H1 (cell line): ENCODE measurements at regions not wholly inside any gene's neighbourhood (a gene's known extent, or its start where the extent isn't known, plus 50 kb on each side); places are given as distances from the start of the nearest gene placed in this dataset.

Source experiments
- CTCF ChIA-PET: fragments of 300-600 bp; sonication (Branson Sonifier 250); formaldehyde crosslinking; loops from one replicate; lab custom pipeline; 2021; ENCODE audit not compliant: partially characterized antibody; lab: Charles Lee
- POLR2A ChIA-PET: fragments of 300-600 bp; sonication (Branson Sonifier 250); formaldehyde crosslinking; loops from one replicate; lab custom pipeline; 2021; ENCODE audit warnings: inconsistent platforms; ENCODE audit not compliant: partially characterized antibody; lab: Charles Lee
- DNase-seq, 2 experiments: peaks; one replicate each; pipeline versions ENCODE4 v3.0.0 to v3.0.0-alpha.2; 2010 to 2022; ENCODE audit warnings: low spot score in 2 of 2, low read depth in 1 of 2, mixed read lengths in 1 of 2
- FAIRE-seq: peaks from 2 replicates; lab custom pipeline; 2011; peaks lifted over from hg19 to GRCh38; lab: Jason Lieb, UNC
- H2AFZ ChIP-seq: 2 replicates; pipeline ENCODE4 v1.8.1; 2012; ENCODE audit warnings: low read length, inconsistent platforms
- H2AK5ac ChIP-seq: 2 replicates; pipeline ENCODE4 v1.6.1; 2013; ENCODE audit warnings: low read depth, low read length
- H2BK120ac ChIP-seq: replicated peaks from 2 replicates; pipeline ENCODE3; 2013; ENCODE audit warnings: low read depth, low read length, inconsistent platforms
- H2BK12ac ChIP-seq: 2 replicates; pipeline ENCODE4 v1.6.1; 2013; ENCODE audit warnings: low read depth, low read length
- H2BK15ac ChIP-seq: 2 replicates; pipeline ENCODE4 v1.6.1; 2013; ENCODE audit warnings: low read length
- H2BK20ac ChIP-seq: 2 replicates; pipeline ENCODE4 v1.6.1; 2013; ENCODE audit warnings: low read length
- H2BK5ac ChIP-seq: 2 replicates; pipeline ENCODE4 v1.6.1; 2013; ENCODE audit warnings: low read depth, low read length
- H3K14ac ChIP-seq: 2 replicates; pipeline ENCODE4 v1.6.1; 2013; ENCODE audit warnings: inconsistent platforms; ENCODE audit not compliant: insufficient read length
- H3K18ac ChIP-seq: 2 replicates; pipeline ENCODE4 v1.6.1; 2013; ENCODE audit warnings: low read length; ENCODE audit errors: extremely low read depth
- H3K23ac ChIP-seq: 2 replicates; pipeline ENCODE4 v1.6.1; 2013; ENCODE audit warnings: inconsistent platforms; ENCODE audit not compliant: insufficient read length
- H3K23me2 ChIP-seq: 2 replicates; pipeline ENCODE4 v1.6.1; 2013; ENCODE audit warnings: low read depth, low read length
- H3K27ac ChIP-seq: 2 replicates; pipeline ENCODE4 v1.6.1; 2011; ENCODE audit warnings: low read depth, low read length, inconsistent platforms
- H3K27me3 ChIP-seq, 4 experiments: replicated peaks in 1 of 4; 1 replicate in 1 of 4; 2 replicates in 3 of 4; pipeline versions ENCODE4 v1.6.1 to v1.8.1; 2011 to 2013; ENCODE audit warnings: low read length in 3 of 4, mild to moderate bottlenecking in 3 of 4, inconsistent platforms in 2 of 4, mixed read lengths in 2 of 4, moderate library complexity in 1 of 4; ENCODE audit not compliant: control insufficient read depth in 3 of 4, insufficient read depth in 3 of 4; ENCODE audit errors: extremely low read depth in 1 of 4
- H3K36me3 ChIP-seq, 4 experiments: 2 replicates each; pipeline versions ENCODE4 v1.6.1 to v1.8.1; 2011 to 2013; ENCODE audit warnings: mild to moderate bottlenecking in 4 of 4, low read length in 3 of 4, moderate library complexity in 2 of 4, control low read depth in 1 of 4, inconsistent platforms in 1 of 4; ENCODE audit not compliant: insufficient read depth in 4 of 4, control insufficient read depth in 2 of 4
- H3K4ac ChIP-seq: replicated peaks from 2 replicates; pipeline ENCODE3; 2013; ENCODE audit warnings: low read length, low read depth, mixed read lengths, inconsistent platforms; ENCODE audit not compliant: insufficient read length
- H3K4me1 ChIP-seq, 4 experiments: replicated peaks in 1 of 4; 1 replicate in 1 of 4; 2 replicates in 3 of 4; pipeline versions ENCODE4 v1.6.1 to v1.8.1; 2011 to 2013; ENCODE audit warnings: low read length in 3 of 4, inconsistent platforms in 2 of 4, mixed read lengths in 1 of 4; ENCODE audit not compliant: insufficient read depth in 4 of 4, control insufficient read depth in 3 of 4
- H3K4me2 ChIP-seq, 2 experiments: 2 replicates each; pipeline versions ENCODE4 v1.6.1 to v1.8.1; 2011 to 2013; ENCODE audit warnings: low read depth in 2 of 2, low read length in 2 of 2, control low read depth in 1 of 2, inconsistent platforms in 1 of 2, mild to moderate bottlenecking in 1 of 2; ENCODE audit not compliant: insufficient read depth in 1 of 2
- H3K4me3 ChIP-seq, 4 experiments: fragments of 200-600, 300-600 bp in 1 of 4; sonication (generic), shearing (Covaris generic), sonication (Bioruptor Twin) in 1 of 4; 2 replicates each; pipeline versions ENCODE4 v1.5.1 to v1.8.1; 2011 to 2016; ENCODE audit warnings: low read length in 4 of 4, low read depth in 3 of 4, control low read depth in 2 of 4, inconsistent platforms in 2 of 4, mild to moderate bottlenecking in 2 of 4, mixed read lengths in 1 of 4, moderate library complexity in 1 of 4; ENCODE audit not compliant: insufficient read depth in 2 of 4; ENCODE audit errors: extremely low read depth in 1 of 4
- H3K56ac ChIP-seq: replicated peaks from 2 replicates; pipeline ENCODE3; 2013; ENCODE audit warnings: low read depth, mild to moderate bottlenecking, mixed read lengths, low read length, inconsistent platforms; ENCODE audit not compliant: insufficient read length
- H3K79me1 ChIP-seq: 2 replicates; pipeline ENCODE4 v1.6.1; 2013; ENCODE audit warnings: low read depth, low read length, control low read depth
- H3K79me2 ChIP-seq, 2 experiments: 2 replicates each; pipeline versions ENCODE4 v1.6.1 to v1.8.1; 2012 to 2013; ENCODE audit warnings: low read length in 2 of 2, mild to moderate bottlenecking in 2 of 2, inconsistent platforms in 1 of 2; ENCODE audit not compliant: insufficient read depth in 2 of 2, control insufficient read depth in 1 of 2
- H3K9ac ChIP-seq, 4 experiments: replicated peaks in 1 of 4; 1 replicate in 1 of 4; 2 replicates in 3 of 4; pipeline versions ENCODE4 v1.6.1 to v1.8.1; 2011 to 2013; ENCODE audit warnings: low read depth in 3 of 4, low read length in 3 of 4, control low read depth in 2 of 4, mild to moderate bottlenecking in 2 of 4, moderate library complexity in 2 of 4, inconsistent platforms in 1 of 4; ENCODE audit errors: extremely low read depth in 1 of 4
- H3K9me3 ChIP-seq, 2 experiments: 2 replicates each; pipeline versions ENCODE4 v1.6.1 to v1.8.1; 2012 to 2013; ENCODE audit warnings: mild to moderate bottlenecking in 2 of 2, moderate library complexity in 2 of 2, control low read depth in 1 of 2, inconsistent platforms in 1 of 2, low read depth in 1 of 2, low read length in 1 of 2, mixed read lengths in 1 of 2; ENCODE audit not compliant: insufficient read depth in 2 of 2
- H4K20me1 ChIP-seq, 2 experiments: replicated peaks in 1 of 2; 2 replicates each; pipeline versions ENCODE3 to v1.8.1; 2011 to 2013; ENCODE audit warnings: inconsistent platforms in 2 of 2, low read length in 2 of 2, mild to moderate bottlenecking in 1 of 2; ENCODE audit not compliant: insufficient read depth in 2 of 2, control insufficient read depth in 1 of 2
- H4K5ac ChIP-seq: 2 replicates; pipeline ENCODE4 v1.6.1; 2013; ENCODE audit warnings: low read length, low read depth, mixed read lengths, inconsistent platforms; ENCODE audit not compliant: insufficient read length
- H4K8ac ChIP-seq: 2 replicates; pipeline ENCODE4 v1.8.0; 2013; ENCODE audit warnings: mild to moderate bottlenecking, moderate library complexity, low read length, inconsistent platforms; ENCODE audit not compliant: insufficient read depth; ENCODE audit errors: extremely low read depth
- H4K91ac ChIP-seq: replicated peaks from 2 replicates; pipeline ENCODE3; 2013; ENCODE audit warnings: low read length, mixed read lengths, inconsistent platforms; ENCODE audit not compliant: insufficient read length
- CHD1 ChIP-seq: IDR thresholded peaks from 2 replicates; pipeline ENCODE4 v1.6.1; 2012; ENCODE audit warnings: low read depth, low read length, improper control_type of control experiment
- EP300 ChIP-seq, 2 experiments: IDR thresholded peaks; 1 replicate in 1 of 2; 2 replicates in 1 of 2; pipeline ENCODE4 v1.6.1; 2011 to 2012; ENCODE audit warnings: low read depth in 2 of 2, low read length in 2 of 2, mild to moderate bottlenecking in 2 of 2, borderline replicate concordance in 1 of 2, inconsistent platforms in 1 of 2, moderate library complexity in 1 of 2
- HDAC2 ChIP-seq, 2 experiments: fragments of 300-600 bp in 1 of 2; sonication (generic) in 1 of 2; IDR thresholded peaks; 2 replicates each; pipeline ENCODE4 v1.6.1; 2011 to 2012; ENCODE audit warnings: low read depth in 2 of 2, low read length in 2 of 2, mild to moderate bottlenecking in 2 of 2, moderate library complexity in 2 of 2, borderline replicate concordance in 1 of 2, inconsistent platforms in 1 of 2
- MAX ChIP-seq: IDR thresholded peaks from 2 replicates; pipeline ENCODE4 v1.6.1; 2012; ENCODE audit warnings: inconsistent platforms
- RNF2 ChIP-seq: fragments of 200-900, 300-1000 bp; sonication (generic); IDR thresholded peaks from 2 replicates; pipeline ENCODE4 v1.7.1; 2016; ENCODE audit warnings: borderline replicate concordance, low read depth, mild to moderate bottlenecking, antibody characterized with exemption, low read length; ENCODE audit not compliant: poor library complexity, severe bottlenecking; ENCODE audit errors: missing control alignments
- SP2 ChIP-seq: IDR thresholded peaks from 2 replicates; pipeline ENCODE4 v1.6.1; 2012; ENCODE audit warnings: mild to moderate bottlenecking, low read length, inconsistent platforms
- TAF1 ChIP-seq: IDR thresholded peaks from 2 replicates; pipeline ENCODE4 v1.6.1; 2011; ENCODE audit warnings: mild to moderate bottlenecking, low read depth, low read length
- WGBS, 2 experiments: shearing (Covaris generic) in 1 of 2; methylation state at CpG; one replicate each; pipeline versions ENCODE4 v1.1.6 to v1.1.7; 2013 to 2015; ENCODE audit warnings: low lambda C conversion rate in 2 of 2, mixed read lengths in 2 of 2, inconsistent platforms in 1 of 2, low coverage in 1 of 2, missing lambda C conversion rate in 1 of 2; ENCODE audit not compliant: insufficient replicate concordance in 2 of 2, insufficient coverage in 1 of 2, insufficient read length in 1 of 2; ENCODE audit errors: extremely low coverage in 1 of 2, missing lambda C conversion rate in 1 of 2; 5-methylcytosine and 5-hydroxymethylcytosine counted together
- TF ChIP-seq, protein P1 (sequence below): IDR thresholded peaks from 2 replicates; pipeline ENCODE4 v1.6.1; 2011; ENCODE audit warnings: low read length, improper control_type of control experiment

GRCh38 chr3:99352811-99353210 is 285.6 kb upstream of the COL8A1 start:
- Histone ChIP-seq H3K23me2 (no peaks in the 10 kb centered on the region), H3K14ac (no peak overlapping the region), H3K79me2 (no peaks in the 10 kb centered on the region), H2BK120ac (no peak overlapping the region), H3K9ac (no peak overlapping the region), H2BK5ac (no peak overlapping the region), H2BK20ac (no peak overlapping the region), H3K4me1 (no peaks in the 10 kb centered on the region), H3K23ac (no peak overlapping the region), H2AFZ (no peak overlapping the region), H4K20me1 (no peaks in the 10 kb centered on the region), H3K4me2 (no peak overlapping the region), H3K18ac (no peak overlapping the region), H3K4ac (no peak overlapping the region), H4K5ac (no peak overlapping the region), H2AK5ac (no peak overlapping the region), H4K8ac (no peak overlapping the region), H2BK15ac (no peak overlapping the region), H2BK12ac (no peak overlapping the region), H3K4me3 (no peak overlapping the region), H3K27ac (no peak overlapping the region), H4K91ac (no peak overlapping the region), H3K9me3 (no peaks in the 10 kb centered on the region), H3K36me3 (no peaks in the 10 kb centered on the region), H3K27me3 (no peaks in the 10 kb centered on the region), H3K56ac (no peak overlapping the region), H3K79me1 (no peaks in the 10 kb centered on the region)
- no peak for FAIRE-seq
- POLR2A ChIA-PET: no interaction called here
- DNase-seq: no peak
- WGBS, 2 experiments: 82% methylated on average over 3 of the region's 3 CpGs; no CpG with 5 or more reads in 1 of the 2 experiments
- CTCF ChIA-PET: interaction anchor here (1.7 kb wide), 1 partner anchor 12 kb away, joined by 5 read pairs; no protein-coding TSS in a partner anchor
- TF ChIP-seq, protein P1, sequence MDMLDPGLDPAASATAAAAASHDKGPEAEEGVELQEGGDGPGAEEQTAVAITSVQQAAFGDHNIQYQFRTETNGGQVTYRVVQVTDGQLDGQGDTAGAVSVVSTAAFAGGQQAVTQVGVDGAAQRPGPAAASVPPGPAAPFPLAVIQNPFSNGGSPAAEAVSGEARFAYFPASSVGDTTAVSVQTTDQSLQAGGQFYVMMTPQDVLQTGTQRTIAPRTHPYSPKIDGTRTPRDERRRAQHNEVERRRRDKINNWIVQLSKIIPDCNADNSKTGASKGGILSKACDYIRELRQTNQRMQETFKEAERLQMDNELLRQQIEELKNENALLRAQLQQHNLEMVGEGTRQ: no peak
- no peak for TF ChIP-seq MAX
- no peak for TF ChIP-seq HDAC2 (IDR thresholded peaks at IDR 0.05; ENCODE audit: borderline replicate concordance in 1 of 2, low read depth in 2 of 2, low read length in 2 of 2)
- no peak for TF ChIP-seq TAF1
- no peak for TF ChIP-seq CHD1
- TF ChIP-seq EP300 (IDR thresholded peaks at IDR 0.05; ENCODE audit: borderline replicate concordance in 1 of 2, low read depth in 2 of 2, low read length in 2 of 2): no peak
- no peak for TF ChIP-seq SP2
- TF ChIP-seq RNF2: no peak
- TF ChIP-seq, all 59 proteins: peak for 0
